OCI-LY3 (cell line): ENCODE measurements at regions not wholly inside any gene's neighbourhood (a gene's known extent, or its start where the extent isn't known, plus 50 kb on each side); places are given as distances from the start of the nearest gene placed in this dataset.

Source experiments
- CTCF ChIP-seq: fragments of 200-600, 300-600 bp; sonication (generic); IDR thresholded peaks from 2 replicates; pipeline ENCODE4 v1.5.1; 2014; ENCODE audit warnings: antibody characterized with exemption, low read length, low read depth
- EZH2phosphoT487 ChIP-seq: fragments of 200-600 bp; shearing (Covaris generic); IDR thresholded peaks from 2 replicates; pipeline ENCODE4 v1.6.1; 2018; ENCODE audit warnings: antibody characterized with exemption, mixed run types, low read depth

- TF ChIP-seq CTCF: no peak
- TF ChIP-seq EZH2phosphoT487: no peak
Observed at GRCh38 chr14:99063620-99064225, 208.3 kb downstream of the BCL11B start.
